GM12892 (cell line): ENCODE measurements at regions not wholly inside any gene's neighbourhood (a gene's known extent, or its start where the extent isn't known, plus 50 kb on each side); places are given as distances from the start of the nearest gene placed in this dataset.

Source experiments
- POLR2A ChIP-seq: IDR thresholded peaks from 2 replicates; pipeline ENCODE4 v1.6.1; 2011; ENCODE audit warnings: low read depth, low read length, control low read depth
- POLR2AphosphoS5 ChIP-seq: IDR thresholded peaks from 2 replicates; pipeline ENCODE4 v1.6.1; 2011; ENCODE audit warnings: low read depth, low read length, control low read depth

GRCh38 chr5:11962122-11962521 is 57.9 kb upstream of the CTNND2 start:
- TF ChIP-seq POLR2A (no peak), POLR2AphosphoS5 (no peak)
